HG03097 (cell line): ENCODE measurements at regions not wholly inside any gene's neighbourhood (a gene's known extent, or its start where the extent isn't known, plus 50 kb on each side); places are given as distances from the start of the nearest gene placed in this dataset.

Experiments
- ATAC-seq: cut with Tn5 transposase; IDR thresholded peaks from one replicate; pipeline ENCODE4 v1.9.1; 2021; ENCODE audit not compliant: unreplicated experiment, low FRiP score

- ATAC-seq: no peak
Measured at GRCh38 chr10:44245601-44245938, 139.3 kb downstream of the CXCL12 start.

GRCh38 chr10:44244745-44245600, 139.9 kb downstream of the CXCL12 start:
- no peak for ATAC-seq

- ATAC-seq: no peak
Measured at GRCh38 chr10:44243851-44244510, 140.9 kb downstream of the CXCL12 start.

- no peak for ATAC-seq
Measured at GRCh38 chr10:44242826-44243225, 142.1 kb downstream of the CXCL12 start.

- ATAC-seq: no peak
Measured at GRCh38 chr10:44242091-44242490, 142.8 kb downstream of the CXCL12 start.

- no peak for ATAC-seq
Measured at GRCh38 chr10:44240584-44241205, 144.2 kb downstream of the CXCL12 start.

GRCh38 chr10:44238212-44238611, 146.7 kb downstream of the CXCL12 start:
- ATAC-seq: no peak

GRCh38 chr10:44237364-44238049, 147.4 kb downstream of the CXCL12 start:
- no peak for ATAC-seq

- ATAC-seq: no peak
Measured at GRCh38 chr10:44235363-44235762, 149.5 kb downstream of the CXCL12 start.

GRCh38 chr10:44234483-44234875, 150.4 kb downstream of the CXCL12 start:
- ATAC-seq: no peak

- ATAC-seq: no peak
Measured at GRCh38 chr10:44233561-44234482, 151.1 kb downstream of the CXCL12 start.

GRCh38 chr10:44217274-44217820, 167.6 kb downstream of the CXCL12 start:
- ATAC-seq: no peak

- no peak for ATAC-seq
Measured at GRCh38 chr10:44216073-44216472, 168.8 kb downstream of the CXCL12 start.

- no peak for ATAC-seq
Measured at GRCh38 chr10:44209811-44210210, 175.1 kb downstream of the CXCL12 start.

- ATAC-seq: no peak
Measured at GRCh38 chr10:44207160-44207559, 177.7 kb downstream of the CXCL12 start.

- no peak for ATAC-seq
Measured at GRCh38 chr10:44206127-44206818, 178.6 kb downstream of the CXCL12 start.

GRCh38 chr10:44205067-44205466, 179.8 kb downstream of the CXCL12 start:
- ATAC-seq: no peak

GRCh38 chr10:44203535-44203934, 181.4 kb downstream of the CXCL12 start:
- no peak for ATAC-seq

- no peak for ATAC-seq
Measured at GRCh38 chr10:44202952-44203351, 181.9 kb downstream of the CXCL12 start.
